Tibial nerve (tissue), 4 donors: ENCODE measurements at regions not wholly inside any gene's neighbourhood (a gene's known extent, or its start where the extent isn't known, plus 50 kb on each side); places are given as distances from the start of the nearest gene placed in this dataset.

Source experiments
- DNase-seq, 2 donors: peaks; one replicate each; pipeline ENCODE4 v3.0.0-alpha.2; 2019; ENCODE audit warnings: low spot score in 2 of 2
- H3K27ac ChIP-seq, 4 donors: fragments of 200-600 bp; sonication (generic) in 3 of 4; one replicate each; pipeline ENCODE4 v1.5.1; 2017 to 2019; ENCODE audit warnings: mild to moderate bottlenecking in 1 of 4
- H3K27me3 ChIP-seq, 2 donors: fragments of 200-600 bp; sonication (generic) in 1 of 2; one replicate each; pipeline versions ENCODE4 v1.5.1 to v1.6.0; 2017 to 2019
- H3K36me3 ChIP-seq, 3 donors: fragments of 200-600 bp; sonication (generic); one replicate each; pipeline ENCODE4 v1.5.1; 2018 to 2019
- H3K4me1 ChIP-seq, 4 donors: fragments of 200-600 bp; sonication (generic) in 3 of 4; one replicate each; pipeline ENCODE4 v1.5.1; 2017 to 2019
- H3K4me3 ChIP-seq, 4 donors: fragments of 200-600 bp; sonication (generic) in 3 of 4; one replicate each; pipeline ENCODE4 v1.5.1; 2017 to 2019; ENCODE audit warnings: mild to moderate bottlenecking in 1 of 4, moderate library complexity in 1 of 4
- H3K9me3 ChIP-seq, 4 donors: fragments of 200-600 bp; sonication (generic) in 3 of 4; one replicate each; pipeline ENCODE4 v1.5.1; 2017 to 2019
- CTCF ChIP-seq, 5 experiments: fragments of 200-600 bp in 3 of 5; fragments of 450-650 bp in 2 of 5; sonication (generic) in 3 of 5; IDR thresholded peaks; one replicate each; pipeline ENCODE4 v1.5.1; 2016 to 2019; ENCODE audit warnings: antibody characterized with exemption in 5 of 5, mild to moderate bottlenecking in 3 of 5, moderate library complexity in 2 of 5
- EP300 ChIP-seq, 2 donors: sonication (generic); formaldehyde crosslinking; IDR thresholded peaks; one replicate each; pipeline ENCODE4 v1.6.1; 2017; ENCODE audit warnings: antibody characterized with exemption in 2 of 2, mild to moderate bottlenecking in 1 of 2
- POLR2A ChIP-seq, 2 donors: fragments of 450-650 bp; IDR thresholded peaks; one replicate each; pipeline ENCODE4 v1.6.1; 2017; ENCODE audit warnings: antibody characterized with exemption in 2 of 2, mild to moderate bottlenecking in 2 of 2, moderate library complexity in 2 of 2
- WGBS, 2 donors: methylation state at CpG; one replicate each; pipeline ENCODE4 v1.1.5; 2018; 5-methylcytosine and 5-hydroxymethylcytosine counted together

- peaks cover 0 to 7% (median 0%) of the 10 kb centered on the region in 3 donors for H3K36me3 ChIP-seq
- no peaks in the 10 kb centered on the region for H3K27me3 ChIP-seq
- WGBS, 2 donors: 77 to 86% methylated on average over 3 of the region's 3 CpGs
- DNase-seq: no peak
- no peak overlapping the region for H3K4me3 ChIP-seq
- H3K9me3 ChIP-seq: no peaks in the 10 kb centered on the region
- H3K27ac ChIP-seq: no peak overlapping the region
- H3K4me1 ChIP-seq: no peaks in the 10 kb centered on the region
- no peak for TF ChIP-seq EP300 (IDR thresholded peaks at IDR 0.05)
- no peak for TF ChIP-seq CTCF (IDR thresholded peaks at IDR 0.05)
Observed at GRCh38 chr13:50757008-50757407, 86.5 kb downstream of the DLEU7 start.

- no peaks in the 10 kb centered on the region for H3K27me3 ChIP-seq
- no peaks in the 10 kb centered on the region for H3K9me3 ChIP-seq
- H3K4me3 ChIP-seq: no peak overlapping the region
- 78 to 86% methylated on average over 1 of the region's 1 CpG for WGBS, 2 donors
- H3K36me3 ChIP-seq: peaks cover 0 to 7% (median 0%) of the 10 kb centered on the region in 3 donors
- no peak for DNase-seq
- H3K4me1 ChIP-seq: peaks cover 0 to 6% (median 0%) of the 10 kb centered on the region in 4 donors
- H3K27ac ChIP-seq: no peak overlapping the region
- TF ChIP-seq POLR2A (IDR thresholded peaks at IDR 0.05) (no peak), EP300 (IDR thresholded peaks at IDR 0.05) (no peak), CTCF (IDR thresholded peaks at IDR 0.05) (no peak)
Observed at GRCh38 chr13:50758796-50759195, 84.7 kb downstream of the DLEU7 start.

- H3K9me3 ChIP-seq: no peaks in the 10 kb centered on the region
- peaks cover 0 to 6% (median 0%) of the 10 kb centered on the region in 4 donors for H3K4me1 ChIP-seq
- no peak overlapping the region for H3K4me3 ChIP-seq
- no peak for TF ChIP-seq EP300 (IDR thresholded peaks at IDR 0.05)
- no peak for TF ChIP-seq CTCF (IDR thresholded peaks at IDR 0.05)
- TF ChIP-seq POLR2A (IDR thresholded peaks at IDR 0.05): no peak
- H3K27me3 ChIP-seq: no peaks in the 10 kb centered on the region
- no peak overlapping the region for H3K27ac ChIP-seq
- DNase-seq: no peak
- H3K36me3 ChIP-seq: peaks cover 0 to 13% (median 0%) of the 10 kb centered on the region in 3 donors
- 79 to 90% methylated on average over 1 of the region's 1 CpG for WGBS, 2 donors
Observed at GRCh38 chr13:50760751-50761150, 82.7 kb downstream of the DLEU7 start.

- Histone ChIP-seq H3K27me3 (no peaks in the 10 kb centered on the region), H3K4me3 (no peak overlapping the region), H3K4me1 (peaks cover 0 to 6% (median 0%) of the 10 kb centered on the region in 4 donors), H3K36me3 (peaks cover 0 to 13% (median 0%) of the 10 kb centered on the region in 3 donors), H3K27ac (no peak overlapping the region), H3K9me3 (no peaks in the 10 kb centered on the region)
- WGBS, 2 donors: 93 to 95% methylated on average over 1 of the region's 1 CpG
- TF ChIP-seq POLR2A (IDR thresholded peaks at IDR 0.05) (no peak), CTCF (IDR thresholded peaks at IDR 0.05) (no peak), EP300 (IDR thresholded peaks at IDR 0.05) (no peak)
- no peak for DNase-seq
Observed at GRCh38 chr13:50761406-50761805, 82.1 kb downstream of the DLEU7 start.

GRCh38 chr13:50762969-50763567, 80.4 kb downstream of the DLEU7 start:
- WGBS, 2 donors: 47 to 53% methylated on average over 4 of the region's 4 CpGs
- Histone ChIP-seq H3K4me1 (peaks cover 0 to 6% (median 0%) of the 10 kb centered on the region in 4 donors), H3K9me3 (no peaks in the 10 kb centered on the region), H3K36me3 (peaks cover 0 to 13% (median 0%) of the 10 kb centered on the region in 3 donors), H3K4me3 (no peak overlapping the region), H3K27me3 (no peaks in the 10 kb centered on the region), H3K27ac (no peak overlapping the region)
- TF ChIP-seq CTCF (IDR thresholded peaks at IDR 0.05) (no peak), EP300 (IDR thresholded peaks at IDR 0.05) (no peak), POLR2A (IDR thresholded peaks at IDR 0.05) (no peak)
- no peak for DNase-seq
